A172 (cell line): ENCODE measurements at regions not wholly inside any gene's neighbourhood (a gene's known extent, or its start where the extent isn't known, plus 50 kb on each side); places are given as distances from the start of the nearest gene placed in this dataset.
"Not testable (repeated sequence)": the region's sequence is repeated elsewhere in the genome, so short reads cannot be mapped to it uniquely, and the experiment has no call there.

ENCODE experiments used
- DNase-seq: peaks from one replicate; pipeline ENCODE4 v3.0.0-alpha.2; 2015; ENCODE audit warnings: low spot score

- DNase-seq = not testable (repeated sequence)
These were observed 110.8 kb upstream of the FOXD4L5 start for GRCh38 chr9:65395789-65396188.

GRCh38 chr9:65395121-65395520, 110.1 kb upstream of the FOXD4L5 start:
- DNase-seq = not testable (repeated sequence)

- DNase-seq = not testable (repeated sequence)
These were observed 108.3 kb upstream of the FOXD4L5 start for GRCh38 chr9:65393111-65393810.

GRCh38 chr9:65392611-65393010, 107.6 kb upstream of the FOXD4L5 start:
- DNase-seq = not testable (repeated sequence)

- DNase-seq = not testable (repeated sequence)
These were observed 104.7 kb upstream of the FOXD4L5 start for GRCh38 chr9:65389710-65390109.

- DNase-seq = not testable (repeated sequence)
These were observed 104.2 kb upstream of the FOXD4L5 start for GRCh38 chr9:65389216-65389615.

GRCh38 chr9:65386699-65387098, 101.7 kb upstream of the FOXD4L5 start:
- peak; percentile 36 for DNase-seq

- not testable (repeated sequence) for DNase-seq
These were observed 101.2 kb upstream of the FOXD4L5 start for GRCh38 chr9:65386191-65386590.

- DNase-seq = not testable (repeated sequence)
These were observed 100.6 kb upstream of the FOXD4L5 start for GRCh38 chr9:65385655-65386024.

GRCh38 chr9:65384759-65385654, 100.0 kb upstream of the FOXD4L5 start:
- DNase-seq = not testable (repeated sequence)

GRCh38 chr9:65384066-65384465, 99.1 kb upstream of the FOXD4L5 start:
- DNase-seq = not testable (repeated sequence)

- not testable (repeated sequence) for DNase-seq
These were observed 98.6 kb upstream of the FOXD4L5 start for GRCh38 chr9:65383646-65384045.

- not testable (repeated sequence) for DNase-seq
These were observed 97.8 kb upstream of the FOXD4L5 start for GRCh38 chr9:65382701-65383318.
